Activated CD4-positive, alpha-beta T cell treated with anti-CD3 and anti-CD28 coated beads, Interleukin-2, amount 10 ng/mL, durations not matched to agents 7 days and 5 days (primary cell): ENCODE measurements at regions not wholly inside any gene's neighbourhood (a gene's known extent, or its start where the extent isn't known, plus 50 kb on each side); places are given as distances from the start of the nearest gene placed in this dataset.

Experiments used
- CTCF ChIA-PET: fragments of 350-600 bp; sonication (Branson Sonifier 250); formaldehyde crosslinking; loops from one replicate; lab custom pipeline; 2021; ENCODE audit warnings: antibody characterized with exemption; lab: Charles Lee
- POLR2A ChIA-PET: fragments of 350-600 bp; sonication (Branson Sonifier 250); formaldehyde crosslinking; loops from one replicate; lab custom pipeline; 2021; ENCODE audit warnings: antibody characterized with exemption; lab: Charles Lee
- DNase-seq: peaks from one replicate; pipeline ENCODE4 v3.0.0-alpha.2; 2020
- H3K27ac Mint-ChIP-seq: one replicate; pipeline ENCODE4 v1.8.0; 2021; ENCODE audit warnings: mild to moderate bottlenecking, moderate library complexity, mixed read lengths
- H3K27me3 Mint-ChIP-seq: one replicate; pipeline ENCODE4 v1.8.0; 2021; ENCODE audit warnings: mixed read lengths
- H3K36me3 Mint-ChIP-seq: one replicate; pipeline ENCODE4 v1.8.0; 2021; ENCODE audit warnings: low read depth, mixed read lengths
- H3K4me1 Mint-ChIP-seq: one replicate; pipeline ENCODE4 v1.8.0; 2021; ENCODE audit warnings: mixed read lengths
- H3K4me3 Mint-ChIP-seq: one replicate; pipeline ENCODE4 v1.8.0; 2021; ENCODE audit warnings: mild to moderate bottlenecking, moderate library complexity, mixed read lengths
- H3K9me3 Mint-ChIP-seq: one replicate; pipeline ENCODE4 v1.8.0; 2021; ENCODE audit warnings: mixed read lengths

- CTCF ChIA-PET: no interaction called here
- POLR2A ChIA-PET: no interaction called here
- H3K4me1 Mint-ChIP-seq: peaks cover 33% of the 10 kb centered on the region
Measured at GRCh38 chr21:43354026-43354420, 72.9 kb downstream of the SIK1 start.

GRCh38 chr21:43353282-43354025 lies 73.5 kb downstream of the SIK1 start:
- DNase-seq: no peak
- no peaks in the 10 kb centered on the region for H3K9me3 Mint-ChIP-seq
- H3K4me3 Mint-ChIP-seq: no peak overlapping the region
- H3K27me3 Mint-ChIP-seq: no peaks in the 10 kb centered on the region
- peaks cover 31% of the 10 kb centered on the region for H3K4me1 Mint-ChIP-seq
- no peaks in the 10 kb centered on the region for H3K36me3 Mint-ChIP-seq
- ChIA-PET POLR2A (no interaction called here), CTCF (no interaction called here)
- peak overlapping the region; percentile 72 for H3K27ac Mint-ChIP-seq

More at GRCh38 chr21:43354026-43354420, 72.9 kb downstream of the SIK1 start:
- Mint-ChIP-seq H3K27ac (peak overlapping the region; percentile 62), H3K36me3 (no peaks in the 10 kb centered on the region), H3K27me3 (no peaks in the 10 kb centered on the region), H3K4me3 (no peak overlapping the region), H3K9me3 (no peaks in the 10 kb centered on the region)
- no peak for DNase-seq

- Mint-ChIP-seq H3K27me3 (no peaks in the 10 kb centered on the region), H3K4me1 (peaks cover 27% of the 10 kb centered on the region), H3K36me3 (no peaks in the 10 kb centered on the region), H3K4me3 (no peak overlapping the region), H3K27ac (peak overlapping the region; percentile 72), H3K9me3 (no peaks in the 10 kb centered on the region)
- ChIA-PET CTCF (interaction anchor here (1.3 kb wide), 1 partner anchor 11 kb away, joined by 3 read pairs; no protein-coding TSS in a partner anchor), POLR2A (no interaction called here)
- peak; percentile 46 for DNase-seq
Measured at GRCh38 chr21:43352568-43353281, 74.2 kb downstream of the SIK1 start.

- H3K36me3 Mint-ChIP-seq: no peaks in the 10 kb centered on the region
- no peaks in the 10 kb centered on the region for H3K27me3 Mint-ChIP-seq
- ChIA-PET CTCF (interaction anchor here (1.3 kb wide), 1 partner anchor 11 kb away, joined by 3 read pairs; no protein-coding TSS in a partner anchor), POLR2A (no interaction called here)
- H3K4me1 Mint-ChIP-seq: peaks cover 27% of the 10 kb centered on the region
- H3K27ac Mint-ChIP-seq: peak overlapping the region; percentile 72
- DNase-seq: no peak
- H3K9me3 Mint-ChIP-seq: no peaks in the 10 kb centered on the region
- H3K4me3 Mint-ChIP-seq: no peak overlapping the region
Measured at GRCh38 chr21:43352154-43352537, 74.8 kb downstream of the SIK1 start.

- no peak overlapping the region for H3K4me3 Mint-ChIP-seq
- H3K27me3 Mint-ChIP-seq: no peaks in the 10 kb centered on the region
- CTCF ChIA-PET: interaction anchor here (1.3 kb wide), 1 partner anchor 10 kb away, joined by 3 read pairs; no protein-coding TSS in a partner anchor
- POLR2A ChIA-PET: no interaction called here
- peaks cover 27% of the 10 kb centered on the region for H3K4me1 Mint-ChIP-seq
- H3K36me3 Mint-ChIP-seq: no peaks in the 10 kb centered on the region
- no peak for DNase-seq
- peak overlapping the region; percentile 22 for H3K27ac Mint-ChIP-seq
- no peaks in the 10 kb centered on the region for H3K9me3 Mint-ChIP-seq
Measured at GRCh38 chr21:43351501-43352153, 75.3 kb downstream of the SIK1 start.

- ChIA-PET CTCF (interaction anchor here (0.8 kb wide), 1 partner anchor 22 kb away, joined by 3 read pairs; no protein-coding TSS in a partner anchor), POLR2A (no interaction called here)
- Mint-ChIP-seq H3K4me3 (no peak overlapping the region), H3K36me3 (no peaks in the 10 kb centered on the region), H3K9me3 (no peaks in the 10 kb centered on the region), H3K4me1 (peaks cover 25% of the 10 kb centered on the region), H3K27me3 (no peaks in the 10 kb centered on the region), H3K27ac (no peak overlapping the region)
- no peak for DNase-seq
Measured at GRCh38 chr21:43349644-43350043, 77.3 kb downstream of the SIK1 start.

GRCh38 chr21:43348801-43349261 lies 78.1 kb downstream of the SIK1 start:
- H3K4me1 Mint-ChIP-seq: peaks cover 21% of the 10 kb centered on the region
- ChIA-PET CTCF (interaction anchor here (0.8 kb wide), 1 partner anchor 23 kb away, joined by 3 read pairs; no protein-coding TSS in a partner anchor), POLR2A (no interaction called here)
- H3K36me3 Mint-ChIP-seq: no peaks in the 10 kb centered on the region
- no peak overlapping the region for H3K27ac Mint-ChIP-seq
- no peak overlapping the region for H3K4me3 Mint-ChIP-seq
- H3K9me3 Mint-ChIP-seq: no peaks in the 10 kb centered on the region
- no peak for DNase-seq
- H3K27me3 Mint-ChIP-seq: no peaks in the 10 kb centered on the region

GRCh38 chr21:43348170-43348766 lies 78.7 kb downstream of the SIK1 start:
- POLR2A ChIA-PET: no interaction called here
- Mint-ChIP-seq H3K27ac (no peak overlapping the region), H3K9me3 (no peaks in the 10 kb centered on the region), H3K36me3 (no peaks in the 10 kb centered on the region), H3K4me1 (peaks cover 20% of the 10 kb centered on the region), H3K27me3 (no peaks in the 10 kb centered on the region), H3K4me3 (no peak overlapping the region)
- CTCF ChIA-PET: no interaction called here
- no peak for DNase-seq

- no peak overlapping the region for H3K4me3 Mint-ChIP-seq
Measured at GRCh38 chr21:43347461-43348169, 79.3 kb downstream of the SIK1 start.

GRCh38 chr21:43346551-43346950 lies 80.4 kb downstream of the SIK1 start:
- CTCF ChIA-PET: no interaction called here
- DNase-seq: no peak
- POLR2A ChIA-PET: no interaction called here
- Mint-ChIP-seq H3K27me3 (no peaks in the 10 kb centered on the region), H3K27ac (no peak overlapping the region), H3K36me3 (no peaks in the 10 kb centered on the region), H3K4me1 (peaks cover 5% of the 10 kb centered on the region), H3K9me3 (no peaks in the 10 kb centered on the region), H3K4me3 (no peak overlapping the region)

More at GRCh38 chr21:43347461-43348169, 79.3 kb downstream of the SIK1 start:
- H3K9me3 Mint-ChIP-seq: no peaks in the 10 kb centered on the region
- H3K27me3 Mint-ChIP-seq: no peaks in the 10 kb centered on the region
- H3K36me3 Mint-ChIP-seq: no peaks in the 10 kb centered on the region
- ChIA-PET CTCF (no interaction called here), POLR2A (no interaction called here)
- H3K27ac Mint-ChIP-seq: no peak overlapping the region
- H3K4me1 Mint-ChIP-seq: peaks cover 13% of the 10 kb centered on the region
- DNase-seq: no peak

- H3K4me1 Mint-ChIP-seq: peaks cover 2% of the 10 kb centered on the region
- POLR2A ChIA-PET: no interaction called here
- H3K27me3 Mint-ChIP-seq: no peaks in the 10 kb centered on the region
- no peak overlapping the region for H3K4me3 Mint-ChIP-seq
- H3K9me3 Mint-ChIP-seq: no peaks in the 10 kb centered on the region
- no peaks in the 10 kb centered on the region for H3K36me3 Mint-ChIP-seq
- DNase-seq: no peak
- CTCF ChIA-PET: no interaction called here
- H3K27ac Mint-ChIP-seq: peak overlapping the region; percentile 54
Measured at GRCh38 chr21:43345746-43346409, 81.1 kb downstream of the SIK1 start.
